Suprapubic skin (tissue), 4 donors: ENCODE measurements at regions not wholly inside any gene's neighbourhood (a gene's known extent, or its start where the extent isn't known, plus 50 kb on each side); places are given as distances from the start of the nearest gene placed in this dataset.

Experiments
- DNase-seq, 2 donors: peaks; one replicate each; pipeline ENCODE4 v3.0.0-alpha.2; 2019; ENCODE audit warnings: low spot score in 2 of 2
- H3K27ac ChIP-seq: fragments of 200-600 bp; sonication (generic); one replicate; pipeline ENCODE4 v1.5.1; 2019
- H3K27me3 ChIP-seq: fragments of 200-600 bp; sonication (generic); one replicate; pipeline ENCODE4 v1.5.1; 2019
- H3K36me3 ChIP-seq: fragments of 200-600 bp; sonication (generic); one replicate; pipeline ENCODE4 v1.5.1; 2019
- H3K4me1 ChIP-seq: fragments of 200-600 bp; sonication (generic); one replicate; pipeline ENCODE4 v1.5.1; 2019
- H3K4me3 ChIP-seq: fragments of 200-600 bp; sonication (generic); one replicate; pipeline ENCODE4 v1.5.1; 2019; ENCODE audit warnings: mild to moderate bottlenecking
- H3K9me3 ChIP-seq: fragments of 200-600 bp; sonication (generic); one replicate; pipeline ENCODE4 v1.5.1; 2019
- EP300 ChIP-seq: sonication (generic); formaldehyde crosslinking; IDR thresholded peaks from one replicate; pipeline ENCODE4 v1.6.1; 2017; ENCODE audit warnings: antibody characterized with exemption
- POLR2A ChIP-seq, 2 donors: fragments of 450-650 bp; IDR thresholded peaks; one replicate each; pipeline ENCODE4 v1.6.1; 2017; ENCODE audit warnings: antibody characterized with exemption in 2 of 2, mild to moderate bottlenecking in 2 of 2, moderate library complexity in 2 of 2
- POLR2AphosphoS5 ChIP-seq, 3 donors: sonication (generic); formaldehyde crosslinking; IDR thresholded peaks; one replicate each; pipeline ENCODE4 v1.6.1; 2017; ENCODE audit warnings: antibody characterized with exemption in 3 of 3
- WGBS: methylation state at CpG from one replicate; pipeline ENCODE4 v1.1.5; 2018; 5-methylcytosine and 5-hydroxymethylcytosine counted together
- TF ChIP-seq, protein P1 (sequence below), 2 donors: fragments of 200-600 bp in 1 of 2; fragments of 450-650 bp in 1 of 2; sonication (generic) in 1 of 2; IDR thresholded peaks; one replicate each; pipeline ENCODE4 v1.5.1; 2016 to 2019; ENCODE audit warnings: antibody characterized with exemption in 2 of 2, mild to moderate bottlenecking in 1 of 2, moderate library complexity in 1 of 2

DNA sequence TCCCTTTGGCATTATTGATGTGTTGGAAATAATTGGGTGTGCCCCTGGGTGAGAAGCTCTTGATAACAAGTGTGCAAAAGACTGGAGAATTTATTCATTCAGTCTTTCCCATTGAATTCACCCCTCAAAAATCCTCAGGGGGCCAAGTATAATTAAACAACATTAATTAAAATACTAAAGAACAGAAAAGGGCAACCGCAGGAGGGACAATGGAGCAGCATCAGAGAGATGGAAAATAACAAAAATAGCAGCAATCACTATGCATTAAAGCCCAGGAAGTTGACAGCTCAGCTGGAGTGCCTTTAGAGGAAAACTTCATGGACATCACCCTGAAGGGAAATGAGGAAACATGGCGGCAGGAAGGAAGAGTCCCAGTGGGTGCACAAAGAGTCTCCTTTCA lies 227.6 kb downstream of the MINAR1 start:
- no peak for DNase-seq
- no peak for TF ChIP-seq POLR2AphosphoS5 (IDR thresholded peaks at IDR 0.05)
- TF ChIP-seq, protein P1, sequence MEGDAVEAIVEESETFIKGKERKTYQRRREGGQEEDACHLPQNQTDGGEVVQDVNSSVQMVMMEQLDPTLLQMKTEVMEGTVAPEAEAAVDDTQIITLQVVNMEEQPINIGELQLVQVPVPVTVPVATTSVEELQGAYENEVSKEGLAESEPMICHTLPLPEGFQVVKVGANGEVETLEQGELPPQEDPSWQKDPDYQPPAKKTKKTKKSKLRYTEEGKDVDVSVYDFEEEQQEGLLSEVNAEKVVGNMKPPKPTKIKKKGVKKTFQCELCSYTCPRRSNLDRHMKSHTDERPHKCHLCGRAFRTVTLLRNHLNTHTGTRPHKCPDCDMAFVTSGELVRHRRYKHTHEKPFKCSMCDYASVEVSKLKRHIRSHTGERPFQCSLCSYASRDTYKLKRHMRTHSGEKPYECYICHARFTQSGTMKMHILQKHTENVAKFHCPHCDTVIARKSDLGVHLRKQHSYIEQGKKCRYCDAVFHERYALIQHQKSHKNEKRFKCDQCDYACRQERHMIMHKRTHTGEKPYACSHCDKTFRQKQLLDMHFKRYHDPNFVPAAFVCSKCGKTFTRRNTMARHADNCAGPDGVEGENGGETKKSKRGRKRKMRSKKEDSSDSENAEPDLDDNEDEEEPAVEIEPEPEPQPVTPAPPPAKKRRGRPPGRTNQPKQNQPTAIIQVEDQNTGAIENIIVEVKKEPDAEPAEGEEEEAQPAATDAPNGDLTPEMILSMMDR (IDR thresholded peaks at IDR 0.05): no peak
- no peak for TF ChIP-seq EP300
- no peak for TF ChIP-seq POLR2A (IDR thresholded peaks at IDR 0.05)
- no peaks in the 10 kb centered on the region for H3K27me3 ChIP-seq
- no peak overlapping the region for H3K27ac ChIP-seq
- no peaks in the 10 kb centered on the region for H3K36me3 ChIP-seq
- H3K4me1 ChIP-seq: no peaks in the 10 kb centered on the region
- WGBS: 85% methylated on average over 2 of the region's 2 CpGs
- H3K4me3 ChIP-seq: no peak overlapping the region
- no peaks in the 10 kb centered on the region for H3K9me3 ChIP-seq

DNA sequence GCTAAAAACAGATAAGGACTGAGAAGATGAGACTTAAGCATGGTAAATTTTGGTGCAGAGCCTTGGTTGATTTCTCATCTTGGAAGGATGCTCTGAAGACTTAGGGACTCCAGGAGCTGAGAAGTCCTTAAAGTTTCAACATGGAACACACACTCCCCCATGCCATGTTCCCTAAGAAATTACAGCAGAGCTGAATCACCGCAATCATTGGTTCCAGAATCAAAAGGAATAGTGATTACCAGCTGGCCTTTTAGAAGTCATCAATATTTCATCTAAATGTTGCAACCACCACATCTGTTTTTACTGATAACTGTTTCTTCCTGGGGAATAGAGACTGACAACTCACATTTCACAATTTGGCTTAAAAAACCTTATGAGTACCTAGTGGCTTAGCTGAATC lies 229.3 kb downstream of the MINAR1 start:
- Histone ChIP-seq H3K36me3 (no peaks in the 10 kb centered on the region), H3K27ac (no peak overlapping the region), H3K27me3 (no peaks in the 10 kb centered on the region), H3K4me1 (no peaks in the 10 kb centered on the region), H3K9me3 (no peaks in the 10 kb centered on the region), H3K4me3 (no peak overlapping the region)
- no peak for TF ChIP-seq EP300
- TF ChIP-seq POLR2AphosphoS5 (IDR thresholded peaks at IDR 0.05): no peak
- TF ChIP-seq, protein P1 (IDR thresholded peaks at IDR 0.05): no peak
- no peak for DNase-seq
- 60% methylated on average over 1 of the region's 1 CpG for WGBS

DNA sequence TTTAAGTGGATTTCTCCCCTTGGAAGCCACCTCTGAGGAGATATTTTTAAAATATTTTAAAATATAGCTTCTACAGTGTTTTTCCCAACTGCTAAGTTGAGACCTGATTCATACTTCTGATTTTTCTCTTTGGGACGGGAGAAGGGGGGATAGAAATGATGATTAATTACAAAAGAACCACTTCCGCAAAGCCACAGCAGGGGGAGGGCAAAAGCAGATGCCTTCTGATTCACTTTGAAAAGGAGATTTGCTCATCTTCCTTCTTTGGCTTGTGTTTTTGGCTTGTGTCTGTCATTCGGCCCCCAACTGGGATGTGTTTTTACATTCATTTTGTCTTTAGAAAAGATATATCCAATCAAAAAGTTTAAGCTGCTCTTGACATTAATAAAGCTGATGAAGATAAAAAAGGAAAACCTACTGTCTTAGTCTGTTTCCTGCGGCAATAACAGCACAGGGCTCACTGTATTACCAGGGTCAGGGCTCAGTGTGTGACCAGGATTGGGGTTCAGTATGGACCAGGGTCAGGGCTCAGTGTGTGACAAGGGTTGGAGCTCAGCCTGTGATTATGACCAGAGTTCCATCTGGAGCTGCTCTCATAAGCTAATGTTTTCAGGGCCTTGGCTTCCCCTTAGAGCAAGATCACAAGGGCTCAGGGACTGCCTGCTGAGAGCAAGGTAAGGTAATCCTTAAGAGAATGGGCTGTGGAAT lies 223.2 kb downstream of the MTHFS start:
- DNase-seq: no peak
- Histone ChIP-seq H3K27ac (no peak overlapping the region), H3K36me3 (no peaks in the 10 kb centered on the region), H3K27me3 (peaks cover 3% of the 10 kb centered on the region), H3K9me3 (no peaks in the 10 kb centered on the region), H3K4me3 (no peak overlapping the region), H3K4me1 (no peaks in the 10 kb centered on the region)
- 47% methylated on average over 4 of the region's 4 CpGs for WGBS
- TF ChIP-seq POLR2AphosphoS5 (IDR thresholded peaks at IDR 0.05) (no peak), POLR2A (IDR thresholded peaks at IDR 0.05) (no peak), EP300 (no peak)
- TF ChIP-seq, protein P1 (IDR thresholded peaks at IDR 0.05): no peak

DNA sequence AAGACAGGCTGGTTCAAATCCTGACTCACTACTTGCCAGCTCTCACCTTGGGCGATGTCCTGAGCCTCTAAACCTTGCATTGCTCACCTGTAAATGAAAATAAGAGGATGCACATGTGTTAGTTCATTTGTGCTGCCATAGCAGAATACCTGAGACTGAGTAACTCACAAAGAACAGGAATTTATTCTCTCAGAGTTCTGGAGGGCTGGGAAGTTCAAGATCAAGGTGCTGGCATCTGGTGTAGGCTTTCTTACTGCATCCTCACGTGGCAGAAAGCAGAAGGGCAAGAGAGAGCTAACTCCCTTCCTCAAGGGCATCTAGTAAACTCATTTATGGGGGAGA lies 222.7 kb downstream of the MTHFS start:
- TF ChIP-seq, protein P1 (IDR thresholded peaks at IDR 0.05): no peak
- TF ChIP-seq EP300: no peak
- no peak for TF ChIP-seq POLR2A (IDR thresholded peaks at IDR 0.05)
- no peak for TF ChIP-seq POLR2AphosphoS5 (IDR thresholded peaks at IDR 0.05)
- Histone ChIP-seq H3K36me3 (no peaks in the 10 kb centered on the region), H3K9me3 (no peaks in the 10 kb centered on the region), H3K27ac (no peak overlapping the region), H3K4me3 (no peak overlapping the region), H3K27me3 (peaks cover 3% of the 10 kb centered on the region), H3K4me1 (no peaks in the 10 kb centered on the region)
- DNase-seq: no peak
- WGBS: 62% methylated on average over 2 of the region's 2 CpGs

DNA sequence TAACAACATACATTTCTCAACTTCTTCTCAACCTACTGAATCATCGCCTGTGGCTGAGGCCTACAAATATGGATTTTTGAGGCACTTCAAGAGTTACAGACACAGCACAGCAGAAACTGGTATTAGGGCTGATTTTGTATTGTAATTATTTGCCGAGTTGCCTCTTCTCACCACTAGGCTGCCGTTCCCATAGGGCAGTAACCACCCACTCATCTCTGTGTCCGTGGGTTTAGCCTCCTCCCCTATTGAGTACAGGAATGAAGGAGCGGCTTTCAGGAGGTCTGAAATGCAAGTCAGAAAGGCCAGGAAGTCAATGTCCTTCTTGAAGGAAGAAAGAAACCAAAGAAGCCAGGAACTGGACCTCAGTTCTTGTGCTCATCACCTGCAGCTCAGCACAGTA lies 220.8 kb downstream of the MTHFS start:
- Histone ChIP-seq H3K27me3 (peaks cover 3% of the 10 kb centered on the region), H3K4me3 (no peak overlapping the region), H3K27ac (no peak overlapping the region), H3K9me3 (no peaks in the 10 kb centered on the region), H3K36me3 (no peaks in the 10 kb centered on the region), H3K4me1 (no peaks in the 10 kb centered on the region)
- 79% methylated on average over 5 of the region's 5 CpGs for WGBS
- TF ChIP-seq POLR2A (IDR thresholded peaks at IDR 0.05) (no peak), POLR2AphosphoS5 (IDR thresholded peaks at IDR 0.05) (no peak), EP300 (no peak)
- TF ChIP-seq, protein P1 (IDR thresholded peaks at IDR 0.05): no peak
- no peak for DNase-seq
